Panc1 (cell line): ENCODE measurements at regions not wholly inside any gene's neighbourhood (a gene's known extent, or its start where the extent isn't known, plus 50 kb on each side); places are given as distances from the start of the nearest gene placed in this dataset.

Experiments
- ATAC-seq: fragments of 200-7000 bp; cut with Tn5 transposase; 2 replicates; pipeline ENCODE4 v1.9.1; 2020; ENCODE audit warnings: mild to moderate bottlenecking, moderate library complexity
- BruUV-seq: library from RNA; stranded (reverse); fragments of 400-500 nt; replicated peaks from 2 replicates; lab custom pipeline; 2021; lab: Mats Ljungman, UMichigan
- CTCF ChIA-PET: fragments of 300-600 bp; sonication (Branson Sonifier 250); formaldehyde crosslinking; loops from one replicate; lab custom pipeline; 2022; ENCODE audit warnings: antibody characterized with exemption; lab: Charles Lee
- POLR2A ChIA-PET: fragments of 300-600 bp; sonication (Branson Sonifier 250); formaldehyde crosslinking; loops from one replicate; lab custom pipeline; 2022; ENCODE audit warnings: antibody characterized with exemption; lab: Charles Lee
- DNase-seq: peaks from one replicate; pipeline ENCODE4 v3.0.0-alpha.2; 2010; ENCODE audit warnings: low read depth, low spot score
- H3K27ac ChIP-seq: 2 replicates; pipeline ENCODE4 v1.5.1; 2011; ENCODE audit warnings: mild to moderate bottlenecking, low read length, inconsistent platforms
- H3K27me3 ChIP-seq: fragments of 200-500 bp; sonication (Bioruptor generic); 2 replicates; pipeline ENCODE4 v1.6.0; 2014; ENCODE audit warnings: low read length, inconsistent platforms; ENCODE audit not compliant: control insufficient read depth, insufficient read depth
- H3K36me3 ChIP-seq: fragments of 200-500 bp; sonication (Bioruptor generic); 2 replicates; pipeline ENCODE4 v1.5.1; 2014; ENCODE audit warnings: inconsistent platforms, mild to moderate bottlenecking, low read length, moderate library complexity; ENCODE audit not compliant: control insufficient read depth, insufficient read depth
- H3K4me1 ChIP-seq: 2 replicates; pipeline ENCODE4 v1.5.1; 2011; ENCODE audit warnings: inconsistent platforms, mild to moderate bottlenecking, low read length, moderate library complexity; ENCODE audit not compliant: control insufficient read depth, insufficient read depth
- H3K4me3 ChIP-seq, 2 experiments: 2 replicates each; pipeline ENCODE4 v1.5.1; 2011 to 2012; ENCODE audit warnings: low read depth in 2 of 2, low read length in 2 of 2, mild to moderate bottlenecking in 2 of 2, inconsistent platforms in 1 of 2, moderate library complexity in 1 of 2
- H3K9me3 ChIP-seq: fragments of 200-500 bp; sonication (Bioruptor generic); 2 replicates; pipeline ENCODE4 v1.5.1; 2014; ENCODE audit warnings: low read depth, mild to moderate bottlenecking, inconsistent platforms, low read length, moderate library complexity; ENCODE audit not compliant: control insufficient read depth, insufficient read depth
- CTCF ChIP-seq: fragments of 450-650 bp; IDR thresholded peaks from 2 replicates; pipeline ENCODE4 v1.5.1; 2017; ENCODE audit warnings: mild to moderate bottlenecking
- POLR2AphosphoS5 ChIP-seq: IDR thresholded peaks from 2 replicates; pipeline ENCODE4 v1.6.1; 2012; ENCODE audit warnings: mild to moderate bottlenecking, low read depth, low read length, moderate library complexity
- REST ChIP-seq, 2 experiments: IDR thresholded peaks; 2 replicates each; pipeline ENCODE4 v1.6.1; 2011 to 2012; ENCODE audit warnings: low read depth in 2 of 2, control low read depth in 1 of 2, low read length in 1 of 2, mild to moderate bottlenecking in 1 of 2, moderate library complexity in 1 of 2; ENCODE audit not compliant: insufficient read depth in 1 of 2
- SIN3A ChIP-seq: IDR thresholded peaks from 2 replicates; pipeline ENCODE4 v1.6.1; 2012; ENCODE audit warnings: low read depth, mild to moderate bottlenecking, low read length, moderate library complexity, borderline replicate concordance; ENCODE audit not compliant: insufficient read depth
- TCF7L2 ChIP-seq: IDR thresholded peaks from 2 replicates; pipeline ENCODE4 v1.6.1; 2011; ENCODE audit warnings: mild to moderate bottlenecking, low read depth, low read length, inconsistent platforms
- in situ Hi-C: cut with HindIII; loops from 2 replicates; pipeline ENCODE4 v1.10.0; 2016; ENCODE audit warnings: low sequenced_read_pairs, low pct_unique_long_range_greater_than_20kb
- intact Hi-C: fragments of 100-400 bp; cut with micrococcal nuclease; formaldehyde crosslinking; loops from one replicate; pipeline ENCODE4 v1.10.0; 2022; ENCODE audit not compliant: unreplicated experiment

GRCh38 chr13:111555268-111555808, 234.9 kb downstream of the TEX29 start:
- DNase-seq: no peak
- Histone ChIP-seq H3K4me3 (no peak overlapping the region), H3K9me3 (no peaks in the 10 kb centered on the region), H3K27ac (no peak overlapping the region), H3K4me1 (no peaks in the 10 kb centered on the region), H3K36me3 (no peaks in the 10 kb centered on the region), H3K27me3 (no peaks in the 10 kb centered on the region)
- ChIA-PET POLR2A (no interaction called here), CTCF (no interaction called here)
- in situ Hi-C loops (no loop called here), intact Hi-C loops (no loop called here)
- BruUV-seq: no TSS peak
- TF ChIP-seq TCF7L2 (no peak), POLR2AphosphoS5 (no peak), SIN3A (no peak), CTCF (no peak), REST (IDR thresholded peaks at IDR 0.05; ENCODE audit: insufficient read depth in 1 of 2, low read depth in 2 of 2, low read length in 1 of 2) (no peak)
- no peak for ATAC-seq

- CTCF ChIA-PET: no interaction called here
- H3K36me3 ChIP-seq: no peaks in the 10 kb centered on the region
- BruUV-seq: no TSS peak
- DNase-seq (no peak), ATAC-seq (no peak)
- intact Hi-C loops: no loop called here
- H3K4me1 ChIP-seq: no peaks in the 10 kb centered on the region
- H3K27me3 ChIP-seq: no peaks in the 10 kb centered on the region
- in situ Hi-C loops: no loop called here
- POLR2A ChIA-PET: no interaction called here
- no peaks in the 10 kb centered on the region for H3K9me3 ChIP-seq
- no peak overlapping the region for H3K4me3 ChIP-seq
- H3K27ac ChIP-seq: no peak overlapping the region
- TF ChIP-seq TCF7L2 (no peak), POLR2AphosphoS5 (no peak), SIN3A (no peak), CTCF (no peak), REST (IDR thresholded peaks at IDR 0.05; ENCODE audit: insufficient read depth in 1 of 2, low read depth in 2 of 2, low read length in 1 of 2) (no peak)
Measured at GRCh38 chr13:111555903-111556302, 235.5 kb downstream of the TEX29 start.
